ENCODE measurements at regions not wholly inside any gene's neighbourhood (a gene's known extent, or its start where the extent isn't known, plus 50 kb on each side); places are given as distances from the start of the nearest gene placed in this dataset.

GRCh38 chr3:139180489-139180888, 135.8 kb upstream of the PRR23C start:
- DNase-seq = no peak
- no peaks in the 10 kb centered on the region for H3K27me3 ChIP-seq
- 97 to 99% methylated on average over 2 of the region's 2 CpGs for WGBS, 2 donors
- peaks cover 0 to 13% (median 2%) of the 10 kb centered on the region in 4 donors for H3K9me3 ChIP-seq
- no peaks in the 10 kb centered on the region for H3K4me1 ChIP-seq
- no peak for TF ChIP-seq EP300 (IDR thresholded peaks at IDR 0.05)
- TF ChIP-seq POLR2A (IDR thresholded peaks at IDR 0.05) = no peak
- TF ChIP-seq POLR2AphosphoS5 (IDR thresholded peaks at IDR 0.05) = no peak
- TF ChIP-seq CTCF (IDR thresholded peaks at IDR 0.05) = no peak
- no peak overlapping the region for H3K4me3 ChIP-seq
- intact Hi-C loops (cut with DNase I) = no loop called here
- H3K36me3 ChIP-seq = no peaks in the 10 kb centered on the region
- H3K27ac ChIP-seq = no peak overlapping the region

GRCh38 chr3:139182143-139182542, 137.5 kb upstream of the PRR23C start:
- 58 to 65% methylated on average over 2 of the region's 2 CpGs for WGBS, 2 donors
- intact Hi-C loops (cut with DNase I) = no loop called here
- TF ChIP-seq POLR2A (IDR thresholded peaks at IDR 0.05) (no peak), POLR2AphosphoS5 (IDR thresholded peaks at IDR 0.05) (no peak), EP300 (IDR thresholded peaks at IDR 0.05) (no peak), CTCF (IDR thresholded peaks at IDR 0.05) (no peak)

GRCh38 chr3:139182598-139182997, 137.9 kb upstream of the PRR23C start:
- Histone ChIP-seq H3K4me1 (no peaks in the 10 kb centered on the region), H3K27me3 (no peaks in the 10 kb centered on the region), H3K9me3 (peaks cover 0 to 13% (median 2%) of the 10 kb centered on the region in 4 donors), H3K4me3 (no peak overlapping the region), H3K36me3 (no peaks in the 10 kb centered on the region), H3K27ac (no peak overlapping the region)
- no peak for DNase-seq
- TF ChIP-seq POLR2AphosphoS5 (IDR thresholded peaks at IDR 0.05) (no peak), EP300 (IDR thresholded peaks at IDR 0.05) (no peak), POLR2A (IDR thresholded peaks at IDR 0.05) (no peak), CTCF (IDR thresholded peaks at IDR 0.05) (no peak)
- intact Hi-C loops (cut with DNase I) = no loop called here
- WGBS, 2 donors = 71 to 74% methylated on average over 2 of the region's 2 CpGs

More at GRCh38 chr3:139182143-139182542, 137.5 kb upstream of the PRR23C start:
- H3K4me3 ChIP-seq = no peak overlapping the region
- no peak for DNase-seq
- H3K9me3 ChIP-seq = peaks cover 0 to 13% (median 2%) of the 10 kb centered on the region in 4 donors
- H3K27me3 ChIP-seq = no peaks in the 10 kb centered on the region
- no peaks in the 10 kb centered on the region for H3K36me3 ChIP-seq
- no peaks in the 10 kb centered on the region for H3K4me1 ChIP-seq
- no peak overlapping the region for H3K27ac ChIP-seq

GRCh38 chr3:139185527-139185926, 140.8 kb upstream of the PRR23C start:
- WGBS, 2 donors = 83 to 87% methylated on average over 3 of the region's 3 CpGs
- Histone ChIP-seq H3K27ac (no peak overlapping the region), H3K9me3 (peaks cover 0 to 8% (median 2%) of the 10 kb centered on the region in 4 donors), H3K36me3 (no peaks in the 10 kb centered on the region), H3K4me3 (no peak overlapping the region), H3K27me3 (no peaks in the 10 kb centered on the region), H3K4me1 (no peaks in the 10 kb centered on the region)
- intact Hi-C loops (cut with DNase I) = no loop called here
- TF ChIP-seq CTCF (IDR thresholded peaks at IDR 0.05) (no peak), EP300 (IDR thresholded peaks at IDR 0.05) (no peak), POLR2A (IDR thresholded peaks at IDR 0.05) (no peak), POLR2AphosphoS5 (IDR thresholded peaks at IDR 0.05) (no peak)
- no peak for DNase-seq

- Histone ChIP-seq H3K36me3 (no peaks in the 10 kb centered on the region), H3K9me3 (no peaks in the 10 kb centered on the region), H3K27me3 (no peaks in the 10 kb centered on the region), H3K4me1 (no peaks in the 10 kb centered on the region), H3K27ac (no peak overlapping the region), H3K4me3 (no peak overlapping the region)
- DNase-seq = no peak
- no peak for TF ChIP-seq EP300 (IDR thresholded peaks at IDR 0.05)
- no peak for TF ChIP-seq POLR2A (IDR thresholded peaks at IDR 0.05)
- TF ChIP-seq CTCF (IDR thresholded peaks at IDR 0.05) = no peak
- TF ChIP-seq POLR2AphosphoS5 (IDR thresholded peaks at IDR 0.05) = no peak
- intact Hi-C loops (cut with DNase I) = no loop called here
- WGBS, 2 donors = 7 to 41% methylated on average over 1 of the region's 1 CpG
Measured at GRCh38 chr3:139187154-139187553, 142.5 kb upstream of the PRR23C start.

All from sigmoid colon (tissue), 6 donors.